Activated CD4-positive, alpha-beta T cell treated with anti-CD3 and anti-CD28 coated beads, Interleukin-2, amount 50 U/mL, for 4 hours (primary cell): ENCODE measurements at regions not wholly inside any gene's neighbourhood (a gene's known extent, or its start where the extent isn't known, plus 50 kb on each side); places are given as distances from the start of the nearest gene placed in this dataset.

Experiments used
- DNase-seq, 2 experiments: peaks; one replicate each; pipeline ENCODE4 v3.0.0-alpha.2; 2020

GRCh38 chr1:30259631-30260030 is 463.8 kb downstream of the MATN1 start:
- no peak for DNase-seq

DNA sequence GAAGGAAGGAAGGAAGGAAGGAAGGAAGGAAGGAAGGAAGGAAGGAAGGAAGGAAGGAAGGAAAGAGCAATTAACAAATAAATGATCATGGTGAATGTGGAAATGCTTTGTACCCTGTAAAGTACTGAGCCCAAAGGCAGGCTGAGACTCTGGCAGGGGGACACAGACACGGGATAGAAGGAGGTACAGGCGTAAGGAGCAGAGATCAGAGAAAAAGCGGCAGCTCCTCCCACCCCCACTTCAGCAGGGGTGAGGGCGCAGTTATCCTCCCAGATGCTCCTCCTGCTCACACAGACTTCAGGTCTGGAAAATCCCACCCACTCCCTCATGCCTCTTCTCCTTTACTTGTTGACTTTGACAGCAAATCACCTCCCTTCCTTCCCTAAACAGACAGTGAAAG is 464.5 kb downstream of the MATN1 start:
- no peak for DNase-seq

- no peak for DNase-seq
Measured at GRCh38 chr1:30258471-30258870, 464.9 kb downstream of the MATN1 start.

DNA sequence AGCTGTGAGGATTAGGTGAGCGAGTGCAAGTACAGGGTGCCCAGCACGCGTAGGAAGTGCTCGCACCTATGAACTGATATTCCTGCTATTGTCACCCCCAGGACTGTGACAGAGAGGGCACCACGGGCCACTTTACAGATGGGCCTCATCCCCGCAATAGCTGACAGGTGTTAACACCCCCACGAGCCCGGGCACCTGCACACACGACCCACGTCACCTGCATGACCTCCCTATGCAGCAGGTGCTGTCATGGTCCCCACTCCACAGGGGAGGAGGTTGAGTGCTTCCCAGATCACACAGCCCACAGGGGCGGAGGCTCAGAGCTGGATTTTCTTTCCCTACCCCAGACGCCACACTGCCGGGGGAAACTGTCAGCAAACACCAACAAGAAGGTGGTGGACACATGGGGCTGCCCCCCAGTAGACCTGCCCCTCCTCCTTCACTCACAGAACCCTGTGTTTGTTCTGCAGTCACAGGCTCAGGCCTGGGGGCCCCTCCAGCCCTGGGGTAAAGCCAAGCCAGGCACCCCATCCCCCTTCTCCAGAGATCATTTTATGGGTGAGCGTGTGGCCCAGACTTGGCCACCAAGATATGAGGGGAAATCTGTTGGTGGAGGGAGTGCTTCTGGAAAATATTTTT is 465.5 kb downstream of the MATN1 start:
- no peak for DNase-seq

- DNase-seq, result no peak
Measured at GRCh38 chr1:30257322-30257721, 466.1 kb downstream of the MATN1 start.

DNA sequence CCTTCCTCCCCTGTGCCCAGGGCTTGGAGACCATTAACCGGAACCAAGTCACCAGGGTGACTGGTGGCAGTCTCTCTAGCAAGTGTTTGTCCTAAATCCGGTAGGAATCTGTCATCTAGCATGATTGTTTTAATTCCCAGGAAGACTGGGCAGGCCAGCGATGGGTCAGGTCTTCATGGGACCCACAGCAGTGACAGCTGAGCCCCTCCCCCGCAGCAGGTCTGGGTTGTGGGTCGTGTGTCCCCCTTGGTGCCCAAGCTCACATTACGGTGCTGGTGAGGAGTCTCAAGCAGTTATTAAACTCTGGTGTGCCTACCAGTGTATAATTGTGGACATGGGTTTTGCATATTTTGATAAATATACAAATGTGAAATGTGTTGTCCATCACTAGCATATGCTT is 466.5 kb downstream of the MATN1 start:
- DNase-seq, result no peak

GRCh38 chr1:30255111-30255724 is 468.2 kb downstream of the MATN1 start:
- DNase-seq, result no peak

DNA sequence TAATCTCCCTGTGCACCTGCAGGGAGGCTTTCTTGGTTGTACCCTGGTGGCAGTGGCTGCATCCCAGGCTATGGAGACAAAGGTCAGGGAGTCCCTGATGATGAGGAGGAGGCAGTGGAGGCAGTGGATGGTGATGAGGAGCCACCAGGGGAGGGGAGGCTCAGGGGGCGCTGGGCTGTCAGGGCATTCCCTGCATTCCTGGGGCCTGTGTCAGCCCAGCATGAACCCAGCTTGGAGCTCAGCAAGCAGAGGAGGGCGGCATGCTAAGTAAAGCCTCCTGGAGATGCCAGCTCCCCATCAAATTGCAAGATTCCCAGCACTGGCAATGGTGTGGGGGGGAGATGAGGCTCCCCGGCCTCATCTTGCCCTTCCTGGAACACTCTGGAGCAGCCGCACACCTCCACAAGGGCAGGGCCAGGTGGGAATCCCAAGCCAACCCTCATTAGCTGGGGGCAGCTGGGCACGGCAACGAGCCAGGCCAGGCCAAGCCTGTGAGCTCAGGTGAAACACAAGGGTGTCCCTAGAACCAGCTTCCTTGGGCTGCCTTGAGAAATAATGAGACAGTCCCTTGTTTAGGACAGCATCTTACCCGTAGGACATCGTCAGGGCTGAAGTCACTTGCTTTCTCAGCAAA is 469.5 kb downstream of the MATN1 start:
- DNase-seq, result no peak

DNA sequence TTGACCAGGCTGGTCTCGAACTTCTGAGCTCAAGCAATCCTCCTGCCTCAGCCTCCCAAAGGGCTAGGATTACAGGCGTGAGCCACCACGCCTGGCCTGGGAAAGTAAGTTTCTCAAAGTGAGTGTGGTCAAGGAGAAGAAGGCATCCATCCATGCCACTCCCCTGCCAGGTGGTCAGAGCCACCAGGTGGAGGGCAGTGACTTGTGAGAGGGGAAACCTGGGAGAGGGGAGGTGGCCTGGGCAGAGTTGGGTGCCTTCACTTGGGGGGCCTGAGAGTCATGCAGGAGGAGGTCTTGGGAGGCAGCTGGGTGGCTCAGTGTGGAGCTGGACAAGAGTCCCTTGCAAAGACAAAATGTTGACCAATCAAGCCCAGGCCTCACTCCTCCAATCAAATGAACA is 470.0 kb downstream of the MATN1 start:
- DNase-seq, result no peak

- DNase-seq, result no peak
Measured at GRCh38 chr1:30250984-30251850, 472.2 kb downstream of the MATN1 start.

GRCh38 chr1:30250338-30250983 is 472.9 kb downstream of the MATN1 start:
- no peak for DNase-seq

- no peak for DNase-seq
Measured at GRCh38 chr1:30249446-30250337, 473.7 kb downstream of the MATN1 start.

DNA sequence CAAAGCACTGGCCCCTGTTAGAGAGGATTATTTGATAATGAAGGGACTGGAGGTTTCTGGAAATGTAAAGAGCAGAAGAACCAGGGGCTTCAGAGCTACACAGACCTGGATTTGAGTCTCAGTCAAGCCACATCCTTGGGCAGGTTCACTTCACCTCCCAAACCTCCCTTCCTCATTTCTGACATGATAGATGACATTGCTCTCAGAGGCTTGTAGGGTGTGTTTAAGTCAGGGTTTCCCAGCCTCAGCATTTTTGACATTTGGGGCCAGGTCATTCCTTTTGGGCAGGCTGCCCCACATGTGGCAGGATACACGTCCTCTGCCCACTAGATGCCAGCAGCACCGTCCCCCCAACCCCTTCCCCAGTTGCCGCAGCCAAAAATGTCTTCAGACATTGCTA is 474.6 kb downstream of the MATN1 start:
- DNase-seq, result no peak

DNA sequence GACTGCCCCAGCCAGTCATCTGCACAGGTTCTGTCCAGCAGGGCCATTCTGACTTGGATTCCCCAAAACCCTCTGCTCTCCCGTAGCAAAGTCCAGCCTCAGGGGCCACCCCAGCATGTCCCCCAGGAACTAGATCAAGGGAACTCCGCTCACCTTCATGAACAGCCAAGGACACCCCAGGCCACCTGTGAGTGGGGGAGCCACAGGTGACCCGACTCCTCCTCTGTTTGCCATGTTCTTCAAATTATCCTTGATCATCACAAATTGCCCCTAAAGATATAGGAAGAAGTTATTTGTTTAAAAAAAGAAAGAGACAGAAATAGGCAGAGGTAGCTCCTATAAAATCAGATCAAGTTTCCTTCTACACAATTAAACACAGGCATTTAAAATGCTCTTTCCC is 475.0 kb downstream of the MATN1 start:
- DNase-seq, result no peak

GRCh38 chr1:30244801-30245200 is 478.6 kb downstream of the MATN1 start:
- no peak for DNase-seq

DNA sequence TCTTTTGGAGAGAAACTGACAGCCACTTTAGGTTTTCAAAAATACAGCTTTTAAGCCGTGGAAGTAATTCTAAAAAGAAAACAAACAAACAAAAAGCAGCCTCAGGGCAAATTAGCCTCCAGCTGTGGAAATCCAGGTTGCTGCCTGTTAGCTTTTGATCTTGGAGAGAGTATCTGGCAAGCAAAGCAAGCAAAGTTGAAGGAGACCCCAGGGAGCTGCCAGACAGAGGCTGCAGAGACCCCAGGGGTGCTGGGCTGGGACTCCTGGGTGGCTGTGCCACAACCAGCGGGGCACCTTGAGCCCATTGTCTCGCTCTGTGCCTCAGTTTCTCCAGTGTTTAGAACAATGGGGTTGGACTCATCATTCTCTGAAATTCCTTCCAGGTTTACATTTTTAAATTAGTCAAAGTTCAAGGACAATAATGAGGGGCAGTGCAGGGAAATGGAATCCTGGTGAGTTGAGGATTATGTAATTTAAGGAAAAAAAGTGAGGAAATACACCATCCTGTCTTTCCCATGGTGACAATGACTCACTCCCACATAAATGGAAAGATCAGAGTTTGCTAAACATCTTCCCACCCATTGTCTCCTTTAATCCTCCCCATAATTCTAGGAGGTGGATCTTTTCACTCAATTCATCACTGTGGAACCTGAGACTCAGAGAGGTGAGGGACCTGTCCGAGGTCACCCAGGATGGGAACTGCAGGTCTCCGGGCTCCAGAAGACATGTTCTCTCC is 480.5 kb downstream of the MATN1 start:
- no peak for DNase-seq

- DNase-seq, result no peak
Measured at GRCh38 chr1:30242168-30242567, 481.2 kb downstream of the MATN1 start.

- no peak for DNase-seq
Measured at GRCh38 chr1:30241681-30242080, 481.7 kb downstream of the MATN1 start.

DNA sequence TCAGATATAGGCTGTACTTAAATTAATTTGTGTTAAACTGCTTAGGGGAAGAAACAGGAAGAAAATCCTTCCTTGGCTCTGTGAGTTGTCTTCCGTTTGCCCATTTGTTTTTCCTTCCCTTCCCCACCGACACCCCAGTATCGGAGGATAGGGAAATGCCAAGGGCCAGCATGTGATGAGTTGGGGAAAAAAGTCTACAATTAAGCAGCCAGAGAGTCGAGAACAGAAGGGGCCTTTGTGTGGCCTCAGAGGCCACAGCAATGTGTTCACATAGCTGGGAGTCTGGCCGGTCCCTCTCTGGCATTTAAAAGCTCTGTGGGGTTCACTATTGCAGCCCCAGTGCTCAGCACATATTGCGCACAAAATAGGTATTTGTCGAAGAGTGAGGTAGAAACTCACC is 489.3 kb downstream of the MATN1 start:
- no peak for DNase-seq

DNA sequence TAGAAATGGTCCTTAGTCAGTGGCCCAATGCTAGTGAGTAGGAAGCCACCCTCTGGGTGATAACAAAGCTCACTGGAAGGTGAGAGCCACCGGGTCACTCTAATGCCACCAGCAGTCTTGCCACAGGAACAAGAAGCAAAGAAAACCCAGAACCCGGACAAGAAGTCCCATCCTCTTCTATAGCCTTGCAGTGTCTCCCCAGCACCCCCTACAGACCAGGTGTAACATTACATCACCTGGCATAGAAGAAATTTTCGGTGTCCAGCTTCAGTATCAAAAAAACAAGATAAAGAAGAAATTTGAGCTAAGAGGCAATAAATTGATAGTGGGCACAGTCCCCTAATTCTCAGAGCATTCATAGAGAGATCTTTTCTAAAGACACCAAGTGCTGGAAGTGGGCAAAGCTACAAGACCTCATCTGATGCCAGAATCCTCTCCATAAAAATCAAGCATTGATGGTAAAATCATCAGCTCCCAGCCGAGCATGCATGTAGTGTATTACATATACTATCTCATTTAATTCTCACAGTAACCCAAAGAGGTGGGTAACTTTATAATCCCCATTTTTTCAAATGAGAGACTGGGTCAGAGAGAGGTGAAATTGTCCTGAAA is 491.0 kb downstream of the MATN1 start:
- DNase-seq, result no peak

GRCh38 chr1:30229960-30230359 is 493.4 kb downstream of the MATN1 start:
- no peak for DNase-seq
